ENCODE measurements at regions not wholly inside any gene's neighbourhood (a gene's known extent, or its start where the extent isn't known, plus 50 kb on each side); places are given as distances from the start of the nearest gene placed in this dataset.
A peak's percentile ranks its signal among the peaks of the same experiment; 100 is the strongest.

- Histone ChIP-seq H3K36me3 (ENCODE audit: insufficient read depth, low read length) (no peaks in the 10 kb centered on the region), H3F3A (ENCODE audit: insufficient read depth, low read length, poor library complexity, severe bottlenecking) (no peaks in the 10 kb centered on the region), H3K27me3 (ENCODE audit: insufficient read depth, low read depth, low read length) (no peaks in the 10 kb centered on the region), H3K79me2 (replicated peaks; ENCODE audit: insufficient read depth, low read length) (no peaks in the 10 kb centered on the region), H3K9ac (ENCODE audit: low read length) (peak overlapping the region; percentile 18), H2AFZ (ENCODE audit: low read depth, low read length) (no peak overlapping the region), H3K9me2 (ENCODE audit: insufficient read depth, low read length) (no peaks in the 10 kb centered on the region), H3K4me3 (ENCODE audit: low read length) (no peak overlapping the region), H4K20me1 (ENCODE audit: insufficient read depth) (no peaks in the 10 kb centered on the region), H3K9me3 (ENCODE audit: low read length) (no peaks in the 10 kb centered on the region), H3K4me2 (ENCODE audit: low read length) (peak overlapping the region; percentile 9), H3K27ac (ENCODE audit: low read length) (peak overlapping the region; percentile 50)
- peak; percentile 31 for TF ChIP-seq SMC3 (conservative IDR thresholded peaks at IDR 0.05; ENCODE audit: poor library complexity)
- TF ChIP-seq EZH2 (IDR thresholded peaks at IDR 0.05; ENCODE audit: borderline replicate concordance, insufficient read depth, low read length, poor library complexity, severe bottlenecking): no peak
- TF ChIP-seq POLR2AphosphoS5 (IDR thresholded peaks at IDR 0.05): peak; percentile 69
- peak; percentile 80 for TF ChIP-seq EP300 (conservative IDR thresholded peaks at IDR 0.05; ENCODE audit: poor library complexity, severe bottlenecking)
- TF ChIP-seq TAF1 (IDR thresholded peaks at IDR 0.05; ENCODE audit: low read depth): no peak
- no peak for TF ChIP-seq MXI1 (conservative IDR thresholded peaks at IDR 0.05; ENCODE audit: poor library complexity, severe bottlenecking)
- TF ChIP-seq CTCF (IDR thresholded peaks at IDR 0.05; ENCODE audit: poor library complexity, severe bottlenecking): peak; percentile 30
- no peak for TF ChIP-seq REST (IDR thresholded peaks at IDR 0.05; ENCODE audit: borderline replicate concordance)
- TF ChIP-seq RAD21 (conservative IDR thresholded peaks at IDR 0.05): peak; percentile 32
Observed at GRCh38 chr9:86730163-86730928, 217.0 kb downstream of the GAS1 start.

GRCh38 chr9:86724529-86724928 is 222.8 kb downstream of the GAS1 start:
- no peak overlapping the region for H3K4me3 ChIP-seq (ENCODE audit: low read length)
- no peak overlapping the region for H3K27ac ChIP-seq (ENCODE audit: low read length)
- H3K9ac ChIP-seq (ENCODE audit: low read length): no peak overlapping the region
- H3F3A ChIP-seq (ENCODE audit: insufficient read depth, low read length, poor library complexity, severe bottlenecking): no peaks in the 10 kb centered on the region
- TF ChIP-seq SMC3 (conservative IDR thresholded peaks at IDR 0.05; ENCODE audit: poor library complexity): no peak
- no peak for TF ChIP-seq CTCF (IDR thresholded peaks at IDR 0.05; ENCODE audit: poor library complexity, severe bottlenecking)
- no peak for TF ChIP-seq POLR2AphosphoS5 (IDR thresholded peaks at IDR 0.05)
- no peak for TF ChIP-seq EP300 (conservative IDR thresholded peaks at IDR 0.05; ENCODE audit: poor library complexity, severe bottlenecking)
- H3K9me3 ChIP-seq (ENCODE audit: low read length): no peaks in the 10 kb centered on the region
- no peaks in the 10 kb centered on the region for H3K79me2 ChIP-seq (replicated peaks; ENCODE audit: insufficient read depth, low read length)
- H3K27me3 ChIP-seq (ENCODE audit: insufficient read depth, low read depth, low read length): no peaks in the 10 kb centered on the region
- no peak overlapping the region for H3K4me2 ChIP-seq (ENCODE audit: low read length)
- no peaks in the 10 kb centered on the region for H3K36me3 ChIP-seq (ENCODE audit: insufficient read depth, low read length)
- no peaks in the 10 kb centered on the region for H4K20me1 ChIP-seq (ENCODE audit: insufficient read depth)
- H3K9me2 ChIP-seq (ENCODE audit: insufficient read depth, low read length): no peaks in the 10 kb centered on the region
- no peak overlapping the region for H2AFZ ChIP-seq (ENCODE audit: low read depth, low read length)

All from neural cell (in vitro differentiated cells).